ENCODE measurements at regions not wholly inside any gene's neighbourhood (a gene's known extent, or its start where the extent isn't known, plus 50 kb on each side); places are given as distances from the start of the nearest gene placed in this dataset.

- no peak overlapping the region for H3K4me3 ChIP-seq (ENCODE audit: low read depth, low read length, poor library complexity, severe bottlenecking)
- intact Hi-C loops (cut with micrococcal nuclease; ENCODE audit: unreplicated experiment) = no loop called here
- no peak overlapping the region for H2AFZ ChIP-seq (ENCODE audit: low read length)
- no peaks in the 10 kb centered on the region for H3K9me3 ChIP-seq (ENCODE audit: low read length)
- DNase-seq (ENCODE audit: low spot score) = no peak
- ChIA-PET CTCF (ENCODE audit: unreplicated experiment) (no interaction called here), POLR2A (interaction anchor here (1.0 kb wide), 1 partner anchor 27 kb away, joined by 3 read pairs; no protein-coding TSS in a partner anchor)
- no peaks in the 10 kb centered on the region for H3K36me3 ChIP-seq (ENCODE audit: insufficient read depth, low read length)
- no peak overlapping the region for H3K4me2 ChIP-seq (ENCODE audit: low read length)
- TF ChIP-seq EZH2phosphoT487 (IDR thresholded peaks at IDR 0.05; ENCODE audit: borderline replicate concordance, low read depth, low read length) (no peak), CTCF (conservative IDR thresholded peaks at IDR 0.05; ENCODE audit: low read length) (no peak)
- no peaks in the 10 kb centered on the region for H3K79me2 ChIP-seq (ENCODE audit: insufficient read depth, low read depth, low read length)
- H3K4me1 ChIP-seq (ENCODE audit: insufficient read depth, low read length, poor library complexity, severe bottlenecking) = no peaks in the 10 kb centered on the region
- no peak overlapping the region for H3K27ac ChIP-seq (ENCODE audit: low read depth, low read length, poor library complexity, severe bottlenecking)
- no TSS peak for BruUV-seq (replicated peaks)
- H4K20me1 ChIP-seq (ENCODE audit: insufficient read depth, low read length) = no peaks in the 10 kb centered on the region
- no peaks in the 10 kb centered on the region for H3K9me2 ChIP-seq (ENCODE audit: insufficient read depth, low read length)
Observed at GRCh38 chr12:127231371-127231770, 1035.6 kb upstream of the TMEM132C start.

GRCh38 chr12:127233016-127233415 is 1034.0 kb upstream of the TMEM132C start:
- Histone ChIP-seq H3K4me3 (ENCODE audit: low read depth, low read length, poor library complexity, severe bottlenecking) (no peak overlapping the region), H3K4me2 (ENCODE audit: low read length) (no peak overlapping the region), H3K36me3 (ENCODE audit: insufficient read depth, low read length) (no peaks in the 10 kb centered on the region), H3K4me1 (ENCODE audit: insufficient read depth, low read length, poor library complexity, severe bottlenecking) (no peaks in the 10 kb centered on the region), H3K27ac (ENCODE audit: low read depth, low read length, poor library complexity, severe bottlenecking) (no peak overlapping the region), H3K9me2 (ENCODE audit: insufficient read depth, low read length) (no peaks in the 10 kb centered on the region), H4K20me1 (ENCODE audit: insufficient read depth, low read length) (no peaks in the 10 kb centered on the region), H3K79me2 (ENCODE audit: insufficient read depth, low read depth, low read length) (no peaks in the 10 kb centered on the region), H3K9me3 (ENCODE audit: low read length) (no peaks in the 10 kb centered on the region), H2AFZ (ENCODE audit: low read length) (no peak overlapping the region)
- TF ChIP-seq EZH2phosphoT487 (IDR thresholded peaks at IDR 0.05; ENCODE audit: borderline replicate concordance, low read depth, low read length) (no peak), CTCF (conservative IDR thresholded peaks at IDR 0.05; ENCODE audit: low read length) (no peak)
- no TSS peak for BruUV-seq (replicated peaks)
- ChIA-PET CTCF (ENCODE audit: unreplicated experiment) (no interaction called here), POLR2A (no interaction called here)
- intact Hi-C loops (cut with micrococcal nuclease; ENCODE audit: unreplicated experiment) = no loop called here
- no peak for DNase-seq (ENCODE audit: low spot score)

- Histone ChIP-seq H3K4me2 (ENCODE audit: low read length) (no peak overlapping the region), H2AFZ (ENCODE audit: low read length) (no peak overlapping the region), H3K36me3 (ENCODE audit: insufficient read depth, low read length) (no peaks in the 10 kb centered on the region), H3K27ac (ENCODE audit: low read depth, low read length, poor library complexity, severe bottlenecking) (no peak overlapping the region), H3K4me3 (ENCODE audit: low read depth, low read length, poor library complexity, severe bottlenecking) (no peak overlapping the region), H3K9me3 (ENCODE audit: low read length) (no peaks in the 10 kb centered on the region), H3K9me2 (ENCODE audit: insufficient read depth, low read length) (no peaks in the 10 kb centered on the region), H3K4me1 (ENCODE audit: insufficient read depth, low read length, poor library complexity, severe bottlenecking) (no peaks in the 10 kb centered on the region), H3K79me2 (ENCODE audit: insufficient read depth, low read depth, low read length) (no peaks in the 10 kb centered on the region), H4K20me1 (ENCODE audit: insufficient read depth, low read length) (no peaks in the 10 kb centered on the region)
- no peak for TF ChIP-seq CTCF (conservative IDR thresholded peaks at IDR 0.05; ENCODE audit: low read length)
- no peak for TF ChIP-seq EZH2phosphoT487 (IDR thresholded peaks at IDR 0.05; ENCODE audit: borderline replicate concordance, low read depth, low read length)
- DNase-seq (ENCODE audit: low spot score) = no peak
- POLR2A ChIA-PET = no interaction called here
- CTCF ChIA-PET (ENCODE audit: unreplicated experiment) = no interaction called here
- BruUV-seq (replicated peaks) = no TSS peak
- intact Hi-C loops (cut with micrococcal nuclease; ENCODE audit: unreplicated experiment) = no loop called here
Observed at GRCh38 chr12:127235761-127236160, 1031.2 kb upstream of the TMEM132C start.
